ENCODE measurements at regions not wholly inside any gene's neighbourhood (a gene's known extent, or its start where the extent isn't known, plus 50 kb on each side); places are given as distances from the start of the nearest gene placed in this dataset.

DNA sequence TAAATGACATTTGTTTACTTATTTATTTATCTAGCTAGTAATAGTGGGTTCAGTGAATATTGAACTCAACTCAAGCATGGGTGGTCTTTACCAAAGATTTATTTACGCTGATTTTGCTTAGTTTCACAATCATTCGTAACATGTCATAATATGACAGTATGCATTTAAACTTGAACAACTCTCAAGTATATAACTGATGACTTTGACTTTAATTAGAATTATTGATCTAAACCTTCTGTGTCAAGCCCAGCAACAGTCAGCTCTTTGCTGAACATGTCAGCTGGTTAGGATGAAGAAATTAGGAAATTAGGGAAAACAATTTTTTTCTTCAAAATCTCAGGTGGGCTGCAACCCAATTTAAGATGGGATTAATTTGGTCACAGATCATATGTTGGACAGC, 210.5 kb upstream of the G2E3 start:
- Mint-ChIP-seq H3K27me3 (ENCODE audit: insufficient read depth, low read depth, poor library complexity) (no peaks in the 10 kb centered on the region), H3K4me3 (no peak overlapping the region), H3K27ac (no peak overlapping the region), H3K4me1 (peaks cover 9% of the 10 kb centered on the region; the same call in 2 of the 3 replicates), H3K9me3 (no peaks in the 10 kb centered on the region), H3K36me3 (ENCODE audit: low read depth) (no peaks in the 10 kb centered on the region)
- no peaks in the 10 kb centered on the region for H3K9me2 ChIP-seq (ENCODE audit: insufficient read depth)
- no peak overlapping the region for H3K4me2 ChIP-seq
- no peaks in the 10 kb centered on the region for H3K79me2 ChIP-seq (replicated peaks; ENCODE audit: insufficient read depth)
- no peaks in the 10 kb centered on the region for H3K36me3 ChIP-seq (ENCODE audit: insufficient read depth)
- no peak overlapping the region for H3K27ac ChIP-seq (ENCODE audit: low read depth)
- H3F3A ChIP-seq (replicated peaks; ENCODE audit: low read depth): no peaks in the 10 kb centered on the region
- H3K27me3 ChIP-seq (ENCODE audit: insufficient read depth): no peaks in the 10 kb centered on the region
- H3K4me1 ChIP-seq (ENCODE audit: insufficient read depth): peaks cover 12% of the 10 kb centered on the region
- H3K4me3 ChIP-seq: no peak overlapping the region
- no peaks in the 10 kb centered on the region for H4K20me1 ChIP-seq (replicated peaks; ENCODE audit: insufficient read depth)
- TF ChIP-seq, protein P1, sequence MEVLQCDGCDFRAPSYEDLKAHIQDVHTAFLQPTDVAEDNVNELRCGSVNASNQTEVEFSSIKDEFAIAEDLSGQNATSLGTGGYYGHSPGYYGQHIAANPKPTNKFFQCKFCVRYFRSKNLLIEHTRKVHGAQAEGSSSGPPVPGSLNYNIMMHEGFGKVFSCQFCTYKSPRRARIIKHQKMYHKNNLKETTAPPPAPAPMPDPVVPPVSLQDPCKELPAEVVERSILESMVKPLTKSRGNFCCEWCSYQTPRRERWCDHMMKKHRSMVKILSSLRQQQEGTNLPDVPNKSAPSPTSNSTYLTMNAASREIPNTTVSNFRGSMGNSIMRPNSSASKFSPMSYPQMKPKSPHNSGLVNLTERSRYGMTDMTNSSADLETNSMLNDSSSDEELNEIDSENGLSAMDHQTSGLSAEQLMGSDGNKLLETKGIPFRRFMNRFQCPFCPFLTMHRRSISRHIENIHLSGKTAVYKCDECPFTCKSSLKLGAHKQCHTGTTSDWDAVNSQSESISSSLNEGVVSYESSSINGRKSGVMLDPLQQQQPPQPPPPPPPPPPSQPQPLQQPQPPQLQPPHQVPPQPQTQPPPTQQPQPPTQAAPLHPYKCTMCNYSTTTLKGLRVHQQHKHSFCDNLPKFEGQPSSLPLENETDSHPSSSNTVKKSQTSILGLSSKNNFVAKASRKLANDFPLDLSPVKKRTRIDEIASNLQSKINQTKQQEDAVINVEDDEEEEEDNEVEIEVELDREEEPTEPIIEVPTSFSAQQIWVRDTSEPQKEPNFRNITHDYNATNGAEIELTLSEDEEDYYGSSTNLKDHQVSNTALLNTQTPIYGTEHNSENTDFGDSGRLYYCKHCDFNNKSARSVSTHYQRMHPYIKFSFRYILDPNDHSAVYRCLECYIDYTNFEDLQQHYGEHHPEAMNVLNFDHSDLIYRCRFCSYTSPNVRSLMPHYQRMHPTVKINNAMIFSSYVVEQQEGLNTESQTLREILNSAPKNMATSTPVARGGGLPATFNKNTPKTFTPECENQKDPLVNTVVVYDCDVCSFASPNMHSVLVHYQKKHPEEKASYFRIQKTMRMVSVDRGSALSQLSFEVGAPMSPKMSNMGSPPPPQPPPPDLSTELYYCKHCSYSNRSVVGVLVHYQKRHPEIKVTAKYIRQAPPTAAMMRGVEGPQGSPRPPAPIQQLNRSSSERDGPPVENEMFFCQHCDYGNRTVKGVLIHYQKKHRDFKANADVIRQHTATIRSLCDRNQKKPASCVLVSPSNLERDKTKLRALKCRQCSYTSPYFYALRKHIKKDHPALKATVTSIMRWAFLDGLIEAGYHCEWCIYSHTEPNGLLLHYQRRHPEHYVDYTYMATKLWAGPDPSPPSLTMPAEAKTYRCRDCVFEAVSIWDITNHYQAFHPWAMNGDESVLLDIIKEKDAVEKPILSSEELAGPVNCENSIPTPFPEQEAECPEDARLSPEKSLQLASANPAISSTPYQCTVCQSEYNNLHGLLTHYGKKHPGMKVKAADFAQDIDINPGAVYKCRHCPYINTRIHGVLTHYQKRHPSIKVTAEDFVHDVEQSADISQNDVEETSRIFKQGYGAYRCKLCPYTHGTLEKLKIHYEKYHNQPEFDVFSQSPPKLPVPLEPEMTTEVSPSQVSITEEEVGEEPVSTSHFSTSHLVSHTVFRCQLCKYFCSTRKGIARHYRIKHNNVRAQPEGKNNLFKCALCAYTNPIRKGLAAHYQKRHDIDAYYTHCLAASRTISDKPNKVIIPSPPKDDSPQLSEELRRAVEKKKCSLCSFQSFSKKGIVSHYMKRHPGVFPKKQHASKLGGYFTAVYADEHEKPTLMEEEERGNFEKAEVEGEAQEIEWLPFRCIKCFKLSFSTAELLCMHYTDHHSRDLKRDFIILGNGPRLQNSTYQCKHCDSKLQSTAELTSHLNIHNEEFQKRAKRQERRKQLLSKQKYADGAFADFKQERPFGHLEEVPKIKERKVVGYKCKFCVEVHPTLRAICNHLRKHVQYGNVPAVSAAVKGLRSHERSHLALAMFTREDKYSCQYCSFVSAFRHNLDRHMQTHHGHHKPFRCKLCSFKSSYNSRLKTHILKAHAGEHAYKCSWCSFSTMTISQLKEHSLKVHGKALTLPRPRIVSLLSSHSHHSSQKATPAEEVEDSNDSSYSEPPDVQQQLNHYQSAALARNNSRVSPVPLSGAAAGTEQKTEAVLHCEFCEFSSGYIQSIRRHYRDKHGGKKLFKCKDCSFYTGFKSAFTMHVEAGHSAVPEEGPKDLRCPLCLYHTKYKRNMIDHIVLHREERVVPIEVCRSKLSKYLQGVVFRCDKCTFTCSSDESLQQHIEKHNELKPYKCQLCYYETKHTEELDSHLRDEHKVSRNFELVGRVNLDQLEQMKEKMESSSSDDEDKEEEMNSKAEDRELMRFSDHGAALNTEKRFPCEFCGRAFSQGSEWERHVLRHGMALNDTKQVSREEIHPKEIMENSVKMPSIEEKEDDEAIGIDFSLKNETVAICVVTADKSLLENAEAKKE (CRISPR knock-in tag; IDR thresholded peaks at IDR 0.05): no peak
- no peak for TF ChIP-seq STAT1 (IDR thresholded peaks at IDR 0.05; ENCODE audit: unreplicated experiment)
- no peak for TF ChIP-seq ZNF114 (CRISPR knock-in tag; IDR thresholded peaks at IDR 0.05)
- no peak for TF ChIP-seq EZH2 (IDR thresholded peaks at IDR 0.05; ENCODE audit: low read depth, unreplicated experiment)
- DNase-seq (ENCODE audit: low spot score): no peak
- no peak for ATAC-seq
- H2AFZ ChIP-seq: no peak overlapping the region

DNA sequence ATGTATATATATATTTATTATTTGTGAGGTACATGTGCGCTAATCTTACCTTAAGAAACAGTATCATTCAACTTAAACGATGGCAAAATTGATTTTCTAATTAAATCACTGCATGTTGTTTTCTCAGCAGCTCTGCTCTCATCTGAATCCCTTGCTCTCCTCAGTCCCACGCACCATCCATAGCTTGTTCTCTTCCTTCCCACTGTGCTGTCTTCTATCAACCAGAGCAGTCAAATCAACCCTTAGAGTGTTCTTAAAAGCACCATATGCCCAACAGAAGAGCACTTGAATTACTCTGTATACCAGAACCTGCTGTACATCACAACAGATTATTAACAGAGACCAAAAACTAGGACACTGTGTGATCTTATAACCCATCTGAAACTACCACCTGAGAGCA, 209.4 kb upstream of the G2E3 start:
- H3K36me3 ChIP-seq (ENCODE audit: insufficient read depth): no peaks in the 10 kb centered on the region
- no peak overlapping the region; the same call in 1 of the 2 replicates for H3K27ac Mint-ChIP-seq
- no peaks in the 10 kb centered on the region for H4K20me1 ChIP-seq (replicated peaks; ENCODE audit: insufficient read depth)
- H3K4me2 ChIP-seq: peak overlapping the region; percentile 3; the same call in 1 of the 2 replicates
- no peak overlapping the region for H3K4me3 ChIP-seq
- ATAC-seq (no peak), DNase-seq (ENCODE audit: low spot score) (no peak)
- H3K27me3 Mint-ChIP-seq (ENCODE audit: insufficient read depth, low read depth, poor library complexity): no peaks in the 10 kb centered on the region
- H3K36me3 Mint-ChIP-seq (ENCODE audit: low read depth): no peaks in the 10 kb centered on the region
- no peaks in the 10 kb centered on the region for H3K79me2 ChIP-seq (replicated peaks; ENCODE audit: insufficient read depth)
- no peaks in the 10 kb centered on the region for H3F3A ChIP-seq (replicated peaks; ENCODE audit: low read depth)
- H3K4me3 Mint-ChIP-seq: no peak overlapping the region
- peaks cover 12% of the 10 kb centered on the region for H3K4me1 ChIP-seq (ENCODE audit: insufficient read depth)
- H3K9me3 Mint-ChIP-seq: no peaks in the 10 kb centered on the region
- H3K27ac ChIP-seq (ENCODE audit: low read depth): no peak overlapping the region
- peaks cover 9% of the 10 kb centered on the region; the same call in 2 of the 3 replicates for H3K4me1 Mint-ChIP-seq
- peak overlapping the region; percentile 48; the same call in 1 of the 2 replicates for H2AFZ ChIP-seq
- no peaks in the 10 kb centered on the region for H3K27me3 ChIP-seq (ENCODE audit: insufficient read depth)
- no peaks in the 10 kb centered on the region for H3K9me2 ChIP-seq (ENCODE audit: insufficient read depth)
- TF ChIP-seq, protein P2, sequence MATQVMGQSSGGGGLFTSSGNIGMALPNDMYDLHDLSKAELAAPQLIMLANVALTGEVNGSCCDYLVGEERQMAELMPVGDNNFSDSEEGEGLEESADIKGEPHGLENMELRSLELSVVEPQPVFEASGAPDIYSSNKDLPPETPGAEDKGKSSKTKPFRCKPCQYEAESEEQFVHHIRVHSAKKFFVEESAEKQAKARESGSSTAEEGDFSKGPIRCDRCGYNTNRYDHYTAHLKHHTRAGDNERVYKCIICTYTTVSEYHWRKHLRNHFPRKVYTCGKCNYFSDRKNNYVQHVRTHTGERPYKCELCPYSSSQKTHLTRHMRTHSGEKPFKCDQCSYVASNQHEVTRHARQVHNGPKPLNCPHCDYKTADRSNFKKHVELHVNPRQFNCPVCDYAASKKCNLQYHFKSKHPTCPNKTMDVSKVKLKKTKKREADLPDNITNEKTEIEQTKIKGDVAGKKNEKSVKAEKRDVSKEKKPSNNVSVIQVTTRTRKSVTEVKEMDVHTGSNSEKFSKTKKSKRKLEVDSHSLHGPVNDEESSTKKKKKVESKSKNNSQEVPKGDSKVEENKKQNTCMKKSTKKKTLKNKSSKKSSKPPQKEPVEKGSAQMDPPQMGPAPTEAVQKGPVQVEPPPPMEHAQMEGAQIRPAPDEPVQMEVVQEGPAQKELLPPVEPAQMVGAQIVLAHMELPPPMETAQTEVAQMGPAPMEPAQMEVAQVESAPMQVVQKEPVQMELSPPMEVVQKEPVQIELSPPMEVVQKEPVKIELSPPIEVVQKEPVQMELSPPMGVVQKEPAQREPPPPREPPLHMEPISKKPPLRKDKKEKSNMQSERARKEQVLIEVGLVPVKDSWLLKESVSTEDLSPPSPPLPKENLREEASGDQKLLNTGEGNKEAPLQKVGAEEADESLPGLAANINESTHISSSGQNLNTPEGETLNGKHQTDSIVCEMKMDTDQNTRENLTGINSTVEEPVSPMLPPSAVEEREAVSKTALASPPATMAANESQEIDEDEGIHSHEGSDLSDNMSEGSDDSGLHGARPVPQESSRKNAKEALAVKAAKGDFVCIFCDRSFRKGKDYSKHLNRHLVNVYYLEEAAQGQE (IDR thresholded peaks at IDR 0.05; ENCODE audit: unreplicated experiment): no peak
- TF ChIP-seq CREB1 (CRISPR knock-in tag; IDR thresholded peaks at IDR 0.05; ENCODE audit: low read depth): no peak
- TF ChIP-seq, protein P3, sequence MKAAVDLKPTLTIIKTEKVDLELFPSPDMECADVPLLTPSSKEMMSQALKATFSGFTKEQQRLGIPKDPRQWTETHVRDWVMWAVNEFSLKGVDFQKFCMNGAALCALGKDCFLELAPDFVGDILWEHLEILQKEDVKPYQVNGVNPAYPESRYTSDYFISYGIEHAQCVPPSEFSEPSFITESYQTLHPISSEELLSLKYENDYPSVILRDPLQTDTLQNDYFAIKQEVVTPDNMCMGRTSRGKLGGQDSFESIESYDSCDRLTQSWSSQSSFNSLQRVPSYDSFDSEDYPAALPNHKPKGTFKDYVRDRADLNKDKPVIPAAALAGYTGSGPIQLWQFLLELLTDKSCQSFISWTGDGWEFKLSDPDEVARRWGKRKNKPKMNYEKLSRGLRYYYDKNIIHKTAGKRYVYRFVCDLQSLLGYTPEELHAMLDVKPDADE (IDR thresholded peaks at IDR 0.05): no peak

All from GM23338 (cell line).